GM18951 (cell line): ENCODE measurements at regions not wholly inside any gene's neighbourhood (a gene's known extent, or its start where the extent isn't known, plus 50 kb on each side); places are given as distances from the start of the nearest gene placed in this dataset.
"Not testable (repeated sequence)": the region's sequence is repeated elsewhere in the genome, so short reads cannot be mapped to it uniquely, and the experiment has no call there.

Source experiments
- POLR2A ChIP-seq: IDR thresholded peaks from 4 replicates; pipeline ENCODE4 v1.6.1; 2011; ENCODE audit warnings: mild to moderate bottlenecking; ENCODE audit not compliant: insufficient read length, insufficient read depth; ENCODE audit errors: extremely low read depth
- in situ Hi-C: fragments of 300-500 bp; cut with MboI; formaldehyde crosslinking; loops from one replicate; pipeline ENCODE4 v1.12.0; 2022; ENCODE audit warnings: low sequenced_read_pairs, mixed read lengths, inconsistent platforms; ENCODE audit not compliant: unreplicated experiment

DNA sequence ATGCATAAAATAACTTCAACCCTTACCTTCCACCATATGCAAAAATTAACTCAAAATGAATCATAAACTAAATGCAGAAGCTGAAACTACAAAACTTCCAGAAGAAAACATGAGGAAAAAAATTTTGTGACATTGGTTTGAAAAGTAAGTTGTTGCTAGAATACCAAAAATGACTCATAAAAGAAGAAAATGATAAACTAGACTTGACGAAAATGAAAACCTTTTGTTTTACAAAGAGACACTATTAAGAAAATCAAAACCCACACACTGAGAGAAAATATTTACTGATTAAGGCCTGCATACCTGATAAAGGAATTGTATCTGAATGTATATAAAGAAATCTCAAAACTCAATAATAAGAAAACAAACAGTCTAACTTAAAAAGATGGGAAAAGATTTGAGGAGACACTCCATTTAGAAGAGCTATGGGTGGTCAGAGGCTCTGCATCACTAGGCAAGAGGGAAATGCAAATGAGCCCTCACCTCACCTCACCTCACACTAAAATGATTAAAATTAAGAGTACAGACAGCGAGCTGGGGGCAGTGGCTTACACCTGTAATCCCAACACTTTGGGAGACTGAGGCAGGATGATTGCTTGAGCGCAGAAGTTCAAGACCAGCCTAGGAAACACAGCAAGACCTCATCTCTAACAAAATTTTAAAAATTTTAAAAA is 97.6 kb upstream of the CST7 start:
- no peak for TF ChIP-seq POLR2A
- in situ Hi-C loops = no loop called here

DNA sequence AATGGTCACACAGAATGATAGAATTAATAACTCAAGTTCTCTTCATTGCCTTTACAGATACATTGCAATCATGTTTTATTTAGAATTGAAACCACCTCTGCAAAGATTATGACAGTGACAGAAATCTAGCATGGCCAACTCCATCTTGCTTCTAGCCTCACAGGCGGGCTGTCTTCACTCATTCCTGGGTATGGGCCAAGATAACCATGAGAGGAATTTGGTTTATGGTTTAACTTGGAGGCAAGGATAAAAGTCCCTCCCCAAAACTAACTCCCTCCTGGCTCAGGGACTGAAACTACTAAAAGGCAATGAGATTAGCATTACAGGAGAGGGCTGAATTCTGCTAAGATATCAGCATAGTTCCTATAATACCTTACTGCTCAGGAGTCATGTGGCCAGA is 95.2 kb upstream of the CST7 start:
- no peak for TF ChIP-seq POLR2A
- in situ Hi-C loops = no loop called here

DNA sequence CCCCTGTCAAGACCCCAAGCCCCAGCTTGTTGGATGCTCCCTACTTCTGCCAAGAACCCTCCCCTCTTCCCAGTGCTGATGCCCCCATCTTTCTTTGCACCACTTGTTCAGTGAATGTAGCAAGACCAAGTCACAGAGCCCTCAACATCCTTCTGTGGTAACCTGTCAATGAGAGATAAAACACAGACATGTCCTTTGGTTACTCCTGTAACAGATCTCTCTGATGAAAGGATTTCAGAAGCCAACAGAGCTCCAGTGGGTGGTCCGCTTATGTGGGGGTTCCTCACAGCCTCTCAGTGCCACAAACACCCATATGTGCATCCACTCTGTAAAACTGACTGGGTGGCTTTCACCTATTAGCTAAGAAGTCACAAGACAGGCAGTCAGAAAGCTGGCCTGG is 93.2 kb upstream of the CST7 start:
- TF ChIP-seq POLR2A = no peak
- in situ Hi-C loops = no loop called here

DNA sequence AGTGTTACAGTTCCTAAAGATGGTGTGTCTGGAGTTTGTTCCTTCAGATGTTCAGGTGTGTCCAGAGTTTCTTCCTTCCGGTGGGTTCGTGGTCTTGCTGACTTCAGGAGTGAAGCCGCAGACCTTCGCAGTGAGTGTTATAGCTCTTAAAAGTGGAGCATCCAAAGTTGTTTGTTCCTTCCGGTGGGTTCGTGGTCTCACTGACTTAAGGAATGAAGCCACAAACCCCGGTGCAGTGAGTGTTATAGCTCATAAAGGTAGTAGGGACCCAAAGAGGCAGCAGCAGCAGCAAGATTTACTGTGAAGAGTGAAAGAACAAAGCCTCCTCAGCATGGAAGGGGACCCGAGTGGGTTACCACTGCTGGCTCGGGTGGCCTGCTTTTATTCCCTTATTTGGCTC is 90.6 kb upstream of the CST7 start:
- in situ Hi-C loops = not testable (repeated sequence)

DNA sequence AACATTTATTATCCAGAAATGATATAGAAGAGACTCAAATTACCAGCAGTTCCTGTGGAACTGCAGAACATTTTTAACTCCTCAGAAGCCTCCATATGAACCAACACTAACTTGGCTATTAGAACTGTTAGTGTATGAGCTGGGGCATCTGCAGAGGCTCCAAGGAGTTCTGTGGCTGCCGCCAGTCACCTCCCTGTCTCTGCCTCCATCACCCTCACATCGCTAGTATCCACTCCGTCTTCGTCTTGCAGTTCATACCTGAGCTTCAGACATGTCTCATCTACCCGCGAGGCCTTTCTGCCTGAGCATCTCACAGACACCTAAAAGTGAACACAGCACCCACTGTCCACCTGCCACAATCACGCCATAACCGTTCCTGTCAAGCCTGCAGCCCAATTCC is 89.5 kb upstream of the CST7 start:
- in situ Hi-C loops = no loop called here
- no peak for TF ChIP-seq POLR2A

DNA sequence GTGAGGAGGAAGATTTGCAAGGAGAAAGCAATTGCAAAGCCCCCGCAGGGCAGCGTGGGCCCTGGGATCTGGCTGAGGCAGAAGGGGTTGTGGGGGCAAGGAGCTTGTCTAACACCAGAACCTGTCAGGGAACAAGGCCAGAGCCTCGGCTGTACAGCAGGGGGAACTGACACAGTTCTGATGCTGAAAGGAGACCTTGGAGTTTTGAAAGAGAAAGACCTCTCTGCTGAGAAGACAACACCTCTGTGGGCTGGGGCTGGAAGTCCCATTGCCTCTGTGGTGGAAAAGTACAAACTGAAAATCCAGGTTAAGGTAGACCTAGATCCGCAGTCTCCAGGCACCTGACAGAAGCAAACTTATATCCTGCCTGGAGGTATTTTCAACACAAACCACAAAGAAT is 86.9 kb upstream of the CST7 start:
- in situ Hi-C loops = no loop called here
- TF ChIP-seq POLR2A = no peak

DNA sequence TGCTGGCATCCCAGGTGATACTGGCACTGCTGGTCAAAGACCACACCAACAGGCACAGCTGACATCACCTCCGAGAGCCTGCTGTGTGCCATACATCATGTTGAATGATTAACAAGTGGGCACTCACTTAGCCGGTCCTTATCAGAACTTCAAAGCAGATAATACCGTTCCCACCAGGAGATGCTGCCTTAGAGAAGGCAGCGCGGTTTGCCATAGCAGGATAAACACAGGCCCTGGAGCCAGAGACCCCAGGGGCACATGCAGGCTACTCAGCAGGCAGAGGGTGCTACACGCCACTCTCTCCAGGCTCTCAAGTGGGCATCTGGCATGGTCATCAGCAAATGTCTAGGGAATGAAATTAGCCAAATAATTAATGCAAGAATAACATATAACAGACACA is 86.5 kb upstream of the CST7 start:
- in situ Hi-C loops = no loop called here
- TF ChIP-seq POLR2A = no peak

DNA sequence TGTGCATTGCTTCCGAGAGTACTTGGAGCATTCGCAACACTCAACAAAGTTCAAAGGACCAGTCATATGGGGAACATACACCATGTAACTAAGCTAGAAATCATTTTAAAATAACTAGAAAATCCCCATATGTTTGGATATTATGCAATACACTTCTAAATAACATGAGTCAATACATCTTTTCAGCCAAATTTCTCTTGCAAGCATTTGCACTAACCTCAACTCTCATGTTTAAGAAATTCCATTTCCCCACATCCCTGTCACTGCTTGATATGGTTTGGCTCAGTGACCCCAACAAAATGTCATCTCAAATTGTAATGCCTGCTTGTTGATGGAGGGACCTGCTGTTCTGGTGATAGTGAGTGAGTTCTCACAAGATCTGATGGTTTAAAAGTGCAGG is 85.7 kb upstream of the CST7 start:
- TF ChIP-seq POLR2A = no peak
- in situ Hi-C loops = no loop called here

DNA sequence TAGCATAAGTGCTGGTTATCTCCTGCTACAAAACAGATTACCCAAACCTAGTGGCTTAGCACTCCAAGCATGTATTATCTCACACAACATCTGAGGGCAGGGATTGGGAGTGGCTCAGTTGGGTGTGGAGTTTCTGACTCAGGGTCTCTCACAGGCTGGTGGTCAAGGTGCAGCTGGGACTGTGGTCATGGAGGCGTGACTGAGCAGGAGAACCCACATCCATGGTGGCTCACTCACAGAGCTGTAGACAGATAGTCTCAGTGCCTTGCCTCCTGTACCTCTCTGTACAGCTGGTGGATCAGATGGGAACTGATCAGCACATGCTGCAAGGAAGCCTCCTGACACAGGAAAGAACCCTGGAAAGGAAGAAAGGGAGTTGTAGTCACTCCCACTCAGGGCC is 83.1 kb upstream of the CST7 start:
- in situ Hi-C loops = no loop called here
- no peak for TF ChIP-seq POLR2A

DNA sequence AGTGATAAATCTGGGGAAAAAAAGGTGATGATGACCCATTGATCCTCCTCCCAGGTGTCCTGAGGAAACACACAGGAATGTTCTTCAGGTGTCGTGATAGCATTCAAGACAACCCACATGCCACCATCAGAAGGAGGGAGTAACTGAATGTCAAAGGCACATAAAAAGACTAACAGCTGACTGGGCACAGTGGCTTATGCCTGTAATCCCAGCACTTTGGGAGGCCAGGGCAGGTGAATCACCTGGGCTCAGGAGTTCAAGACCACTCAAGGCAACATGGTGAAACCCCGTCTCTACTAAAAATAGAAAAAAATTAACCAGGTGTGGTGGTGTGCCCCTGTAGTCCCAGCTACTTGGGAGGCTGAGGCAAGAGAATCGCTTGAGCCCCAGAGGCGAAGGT is 82.3 kb upstream of the CST7 start:
- in situ Hi-C loops = no loop called here
- TF ChIP-seq POLR2A = no peak

DNA sequence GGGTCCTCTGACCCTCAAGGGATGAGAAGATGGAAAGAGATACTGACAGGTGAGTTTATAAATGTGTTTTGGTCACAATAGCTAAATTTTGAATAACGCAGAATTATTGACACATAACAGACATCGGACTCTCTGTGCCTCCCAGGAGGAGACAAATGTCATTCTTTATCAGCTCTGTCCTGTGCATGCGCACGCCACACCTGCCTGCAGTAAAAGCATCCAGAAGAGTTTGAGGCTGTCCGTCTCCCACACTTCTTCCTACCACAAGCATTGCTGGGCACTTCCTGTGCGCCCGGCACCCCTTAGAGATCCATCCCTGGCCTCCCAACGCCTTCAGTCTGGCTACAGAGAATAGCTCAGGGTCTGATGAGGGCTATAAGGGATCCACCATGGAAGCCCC is 81.5 kb upstream of the CST7 start:
- TF ChIP-seq POLR2A = no peak
- in situ Hi-C loops = no loop called here

DNA sequence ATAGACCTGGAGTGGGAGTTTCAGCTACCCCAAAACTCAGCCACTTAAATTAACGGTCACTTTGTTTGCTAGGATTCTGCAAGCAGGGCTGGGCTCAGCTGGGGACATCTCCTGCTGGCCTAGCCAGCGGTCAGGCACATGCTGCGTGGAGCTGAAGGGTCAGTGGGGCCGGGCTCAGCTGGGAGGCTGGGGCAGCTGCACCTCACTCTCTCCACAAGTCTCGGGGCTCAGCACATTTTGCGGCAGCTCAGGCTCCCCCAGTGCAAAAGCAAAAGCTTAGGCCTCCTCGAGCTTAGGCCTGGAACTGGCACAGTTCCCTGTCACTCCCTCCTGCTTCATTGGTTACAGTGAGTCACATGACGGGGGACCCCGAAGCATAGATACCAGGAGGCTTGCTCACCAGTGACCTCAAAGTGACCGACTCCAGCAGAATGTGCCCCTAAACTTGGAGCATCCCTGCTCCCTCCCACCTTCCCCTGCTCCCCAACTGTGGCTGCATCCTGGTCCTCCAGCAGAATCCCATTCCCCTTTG is 80.6 kb upstream of the CST7 start:
- TF ChIP-seq POLR2A = no peak
- in situ Hi-C loops = no loop called here

DNA sequence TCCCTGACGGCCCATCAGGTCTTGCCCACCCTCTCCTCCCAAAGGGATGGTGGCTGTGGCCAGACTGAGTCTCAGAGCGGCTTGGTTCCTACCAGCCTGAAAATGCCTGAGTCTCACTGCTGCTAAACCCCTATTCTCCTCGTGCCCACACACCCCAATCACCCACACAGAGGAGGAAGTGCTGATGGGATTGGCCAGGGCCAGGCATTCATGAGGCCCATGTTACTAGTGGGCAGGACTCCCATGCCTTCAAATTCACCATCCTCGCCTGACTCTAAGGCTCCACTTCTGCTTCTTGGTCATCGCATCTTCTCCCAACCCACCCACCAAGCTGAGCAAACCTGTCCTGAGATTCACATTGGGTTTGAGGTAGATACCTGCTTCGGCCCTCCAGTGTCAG is 80.1 kb upstream of the CST7 start:
- no peak for TF ChIP-seq POLR2A
- in situ Hi-C loops = no loop called here

DNA sequence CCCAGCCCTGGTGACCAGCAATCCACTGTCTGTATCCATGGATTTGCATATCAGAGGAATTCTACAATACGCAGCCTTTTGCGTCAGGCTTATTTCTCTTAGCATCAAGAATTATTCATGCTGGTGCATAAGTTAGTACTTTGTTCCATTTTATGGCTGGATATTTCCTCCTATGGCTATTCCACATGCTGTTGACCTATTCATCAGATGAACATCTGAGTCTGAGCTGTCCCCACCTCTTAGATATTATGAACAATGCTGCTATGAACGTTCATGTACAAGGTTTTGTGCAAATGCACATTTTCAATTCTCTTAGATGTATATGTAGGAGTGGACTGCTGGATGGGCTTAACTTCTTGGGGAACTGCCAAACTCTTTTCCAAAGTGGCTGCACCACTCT is 79.0 kb upstream of the CST7 start:
- no peak for TF ChIP-seq POLR2A
- in situ Hi-C loops = no loop called here

DNA sequence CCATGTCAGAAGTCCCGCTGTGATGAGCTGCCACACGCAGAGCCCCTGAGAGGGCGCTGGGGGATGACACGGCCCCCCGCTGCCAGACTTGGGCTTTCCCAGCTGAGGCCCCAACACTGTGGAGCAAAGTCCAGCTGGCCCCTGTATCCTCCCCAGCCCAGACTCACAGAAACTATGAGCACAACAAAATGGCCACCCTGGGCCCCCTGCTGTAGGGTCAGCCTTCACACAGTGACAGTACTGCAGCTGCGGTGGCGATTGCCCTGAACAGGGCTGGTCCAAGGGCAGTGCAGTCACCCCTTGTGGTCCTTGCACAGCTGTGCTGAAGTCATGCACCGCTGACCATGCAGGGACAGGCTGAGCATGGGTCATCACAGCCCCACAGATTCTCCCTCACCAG is 78.2 kb upstream of the CST7 start:
- no peak for TF ChIP-seq POLR2A
- in situ Hi-C loops = no loop called here
